ENCODE measurements at regions not wholly inside any gene's neighbourhood (a gene's known extent, or its start where the extent isn't known, plus 50 kb on each side); places are given as distances from the start of the nearest gene placed in this dataset.

- H3K4me1 ChIP-seq (ENCODE audit: control insufficient read depth, insufficient read depth, low read length, poor library complexity, severe bottlenecking), result no peaks in the 10 kb centered on the region
- 83 to 92% methylated on average over 1 of the region's 2 CpGs for WGBS, 2 experiments (ENCODE audit: insufficient coverage in 2 of 2)
- H3K27ac ChIP-seq (ENCODE audit: low read depth, low read length, severe bottlenecking), result no peak overlapping the region
Observed at GRCh38 chr6:5946701-5947100, 60.0 kb downstream of the NRN1 start.

GRCh38 chr6:5946181-5946580 is 60.5 kb downstream of the NRN1 start:
- H3K4me3 ChIP-seq (ENCODE audit: extremely low read depth, insufficient read depth, low read length, poor library complexity, severe bottlenecking), result no peak overlapping the region
- no peaks in the 10 kb centered on the region for H3K36me3 ChIP-seq (ENCODE audit: control insufficient read depth, insufficient read depth, low read length)
- H3K4me1 ChIP-seq (ENCODE audit: control insufficient read depth, insufficient read depth, low read length, poor library complexity, severe bottlenecking), result no peaks in the 10 kb centered on the region
- H3K27ac ChIP-seq (ENCODE audit: low read depth, low read length, severe bottlenecking), result no peak overlapping the region
- H3K9me3 ChIP-seq (ENCODE audit: control insufficient read depth, low read length), result peaks cover 4% of the 10 kb centered on the region
- WGBS, 2 experiments (ENCODE audit: insufficient coverage in 2 of 2), result 80 to 100% methylated on average over 2 to 4 of the region's 4 CpGs

More at GRCh38 chr6:5946701-5947100, 60.0 kb downstream of the NRN1 start:
- no peak overlapping the region for H3K4me3 ChIP-seq (ENCODE audit: extremely low read depth, insufficient read depth, low read length, poor library complexity, severe bottlenecking)
- no peaks in the 10 kb centered on the region for H3K36me3 ChIP-seq (ENCODE audit: control insufficient read depth, insufficient read depth, low read length)
- H3K9me3 ChIP-seq (ENCODE audit: control insufficient read depth, low read length), result peaks cover 4% of the 10 kb centered on the region

DNA sequence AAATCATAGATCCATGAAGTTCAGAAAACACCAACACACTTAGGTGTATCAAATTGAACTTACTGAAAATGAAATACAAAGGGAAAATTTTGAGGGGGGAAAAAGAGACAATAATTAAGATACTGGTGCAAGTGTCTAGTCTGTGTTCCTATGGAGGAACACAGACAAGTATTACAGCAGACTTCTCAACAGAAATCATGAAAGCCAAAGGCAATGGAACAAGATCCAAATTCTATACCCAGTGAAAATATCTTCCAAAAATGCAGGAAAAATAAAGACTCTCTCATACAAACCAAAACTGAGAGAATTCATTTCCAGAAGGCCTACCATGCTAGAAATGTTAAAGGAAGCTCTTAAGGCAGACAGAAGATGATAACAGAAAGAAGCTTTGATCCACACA is 63.1 kb downstream of the NRN1 start:
- H3K27ac ChIP-seq (ENCODE audit: low read depth, low read length, severe bottlenecking), result no peak overlapping the region
- peaks cover 4% of the 10 kb centered on the region for H3K9me3 ChIP-seq (ENCODE audit: control insufficient read depth, low read length)
- H3K4me3 ChIP-seq (ENCODE audit: extremely low read depth, insufficient read depth, low read length, poor library complexity, severe bottlenecking), result no peak overlapping the region
- no peaks in the 10 kb centered on the region for H3K36me3 ChIP-seq (ENCODE audit: control insufficient read depth, insufficient read depth, low read length)
- H3K4me1 ChIP-seq (ENCODE audit: control insufficient read depth, insufficient read depth, low read length, poor library complexity, severe bottlenecking), result no peaks in the 10 kb centered on the region

GRCh38 chr6:5942591-5942990 is 64.1 kb downstream of the NRN1 start:
- H3K4me1 ChIP-seq (ENCODE audit: control insufficient read depth, insufficient read depth, low read length, poor library complexity, severe bottlenecking), result no peaks in the 10 kb centered on the region
- H3K36me3 ChIP-seq (ENCODE audit: control insufficient read depth, insufficient read depth, low read length), result no peaks in the 10 kb centered on the region
- 100% methylated on average over 1 of the region's 1 CpG; no CpG with 5 or more reads in 1 of the 2 experiments for WGBS, 2 experiments (ENCODE audit: insufficient coverage in 2 of 2)
- H3K4me3 ChIP-seq (ENCODE audit: extremely low read depth, insufficient read depth, low read length, poor library complexity, severe bottlenecking), result no peak overlapping the region
- peaks cover 4% of the 10 kb centered on the region for H3K9me3 ChIP-seq (ENCODE audit: control insufficient read depth, low read length)
- no peak overlapping the region for H3K27ac ChIP-seq (ENCODE audit: low read depth, low read length, severe bottlenecking)

DNA sequence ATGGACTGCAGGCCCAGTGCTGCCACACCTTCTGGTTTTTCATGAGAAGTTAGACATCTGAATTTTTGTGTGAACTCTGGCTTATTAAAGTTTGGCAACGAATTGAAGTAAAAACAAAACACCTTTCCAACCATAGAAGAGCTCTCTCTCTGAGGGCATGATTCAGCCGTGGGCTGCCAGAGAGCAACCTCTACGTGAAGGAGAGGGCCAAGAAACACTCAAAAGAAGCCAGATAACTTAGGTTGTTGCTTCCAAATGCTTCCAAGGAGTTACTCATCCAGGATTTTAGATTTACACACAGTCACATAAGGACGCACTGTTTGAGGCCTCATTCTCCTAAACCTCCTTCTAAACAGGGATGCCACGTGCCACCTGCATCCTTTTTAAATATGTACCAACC is 65.5 kb downstream of the NRN1 start:
- Histone ChIP-seq H3K4me3 (ENCODE audit: extremely low read depth, insufficient read depth, low read length, poor library complexity, severe bottlenecking) (no peak overlapping the region), H3K36me3 (ENCODE audit: control insufficient read depth, insufficient read depth, low read length) (no peaks in the 10 kb centered on the region), H3K4me1 (ENCODE audit: control insufficient read depth, insufficient read depth, low read length, poor library complexity, severe bottlenecking) (no peaks in the 10 kb centered on the region), H3K9me3 (ENCODE audit: control insufficient read depth, low read length) (peaks cover 4% of the 10 kb centered on the region), H3K27ac (ENCODE audit: low read depth, low read length, severe bottlenecking) (no peak overlapping the region)
- WGBS, 2 experiments (ENCODE audit: insufficient coverage in 2 of 2), result 85 to 89% methylated on average over 2 to 3 of the region's 5 CpGs

DNA sequence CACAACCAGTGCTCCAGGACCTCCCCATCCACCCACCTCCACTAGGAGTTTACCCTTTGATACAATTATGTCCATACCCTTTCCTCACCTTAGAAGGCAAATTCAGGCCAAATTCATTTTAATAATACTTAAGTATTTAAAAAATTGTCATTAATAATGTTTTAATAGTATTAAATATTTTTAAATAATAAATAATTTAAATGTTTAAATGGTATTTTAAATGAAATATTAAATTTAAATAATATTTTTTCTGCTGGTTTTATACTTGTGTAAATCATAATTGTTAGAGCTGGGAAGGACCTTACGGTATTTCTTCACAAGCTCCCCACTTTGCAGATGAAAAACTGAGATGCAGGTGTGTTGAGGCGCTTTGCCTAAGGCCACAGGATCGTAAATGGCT is 67.8 kb downstream of the NRN1 start:
- H3K4me3 ChIP-seq (ENCODE audit: extremely low read depth, insufficient read depth, low read length, poor library complexity, severe bottlenecking), result no peak overlapping the region
- H3K27ac ChIP-seq (ENCODE audit: low read depth, low read length, severe bottlenecking), result no peak overlapping the region
- 88 to 100% methylated on average over 3 of the region's 3 CpGs for WGBS, 2 experiments (ENCODE audit: insufficient coverage in 2 of 2)
- no peaks in the 10 kb centered on the region for H3K36me3 ChIP-seq (ENCODE audit: control insufficient read depth, insufficient read depth, low read length)
- peaks cover 4% of the 10 kb centered on the region for H3K9me3 ChIP-seq (ENCODE audit: control insufficient read depth, low read length)
- no peaks in the 10 kb centered on the region for H3K4me1 ChIP-seq (ENCODE audit: control insufficient read depth, insufficient read depth, low read length, poor library complexity, severe bottlenecking)

DNA sequence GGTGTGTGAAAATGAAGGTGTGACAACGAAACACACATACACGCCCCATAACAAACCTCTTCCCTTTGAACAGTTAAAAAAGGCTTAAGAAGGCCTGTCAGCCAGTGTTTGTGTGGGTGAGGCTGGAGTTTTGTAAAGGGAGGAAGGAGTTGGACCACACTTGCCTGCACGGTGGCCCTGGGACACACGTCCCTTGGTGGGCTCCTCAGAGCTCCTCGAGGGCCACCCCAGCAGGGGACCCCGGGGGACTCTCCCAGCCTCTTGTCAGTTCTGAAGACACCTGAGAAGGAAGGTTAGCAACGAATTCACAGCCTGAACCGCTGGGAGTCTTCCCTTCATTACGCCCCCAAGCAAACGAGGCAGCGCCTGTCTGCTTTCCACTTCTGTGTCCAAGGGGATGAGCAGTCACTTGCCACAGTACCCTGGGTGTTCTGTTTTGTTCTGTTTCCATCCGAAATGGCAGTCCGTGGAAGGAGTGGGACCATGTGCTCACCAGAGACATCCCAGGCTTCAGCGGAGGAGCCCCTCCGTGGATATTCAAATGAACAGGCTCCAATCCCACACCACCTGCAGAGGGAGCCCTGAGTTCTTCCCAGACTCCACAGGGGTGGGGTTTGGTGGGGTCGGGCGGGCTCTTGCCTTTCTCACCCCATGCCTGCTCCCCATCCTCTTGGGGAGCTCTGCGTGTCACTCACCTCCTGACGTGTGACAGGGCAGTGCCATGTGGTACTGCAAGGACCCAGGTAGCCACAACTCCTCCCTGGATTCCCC is 68.6 kb downstream of the NRN1 start:
- no peak overlapping the region for H3K4me3 ChIP-seq (ENCODE audit: extremely low read depth, insufficient read depth, low read length, poor library complexity, severe bottlenecking)
- 89 to 91% methylated on average over 12 to 15 of the region's 19 CpGs for WGBS, 2 experiments (ENCODE audit: insufficient coverage in 2 of 2)
- H3K4me1 ChIP-seq (ENCODE audit: control insufficient read depth, insufficient read depth, low read length, poor library complexity, severe bottlenecking), result no peaks in the 10 kb centered on the region
- no peaks in the 10 kb centered on the region for H3K36me3 ChIP-seq (ENCODE audit: control insufficient read depth, insufficient read depth, low read length)
- no peak overlapping the region for H3K27ac ChIP-seq (ENCODE audit: low read depth, low read length, severe bottlenecking)
- no peaks in the 10 kb centered on the region for H3K9me3 ChIP-seq (ENCODE audit: control insufficient read depth, low read length)

DNA sequence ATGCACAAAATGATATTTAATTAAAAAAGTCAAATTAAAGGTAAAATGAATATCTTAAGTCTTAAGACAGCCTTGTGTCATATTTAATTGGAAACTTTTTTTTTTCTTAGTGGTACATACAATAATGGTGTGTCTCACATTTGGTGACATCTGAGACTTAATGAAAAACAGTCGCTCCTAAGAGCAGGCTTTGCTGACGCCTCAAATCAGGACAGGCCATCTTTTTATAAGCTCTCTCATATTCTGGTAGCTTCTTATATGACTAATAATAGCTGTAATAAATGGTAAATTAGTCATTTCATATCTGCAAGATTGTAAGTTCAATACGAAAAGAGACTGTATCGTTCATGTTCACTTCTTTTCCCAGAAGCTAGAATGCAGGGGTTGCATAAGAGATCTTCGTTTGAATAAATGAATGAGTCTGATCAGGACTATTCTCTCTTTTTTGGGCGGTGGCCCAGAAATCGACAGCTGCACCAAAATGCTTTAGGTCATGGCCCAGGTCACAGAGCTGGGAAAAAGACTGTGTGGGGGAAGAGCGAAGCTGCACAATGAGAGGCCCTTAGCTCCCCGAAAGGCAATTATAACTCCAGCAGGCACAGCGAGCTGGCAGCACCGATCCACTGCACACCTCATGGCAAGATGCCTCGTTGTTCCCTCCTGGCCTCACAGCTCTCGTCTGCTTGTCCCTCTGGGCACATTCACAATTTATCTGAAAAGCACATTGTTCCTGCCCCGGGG is 69.4 kb downstream of the NRN1 start:
- no peaks in the 10 kb centered on the region for H3K36me3 ChIP-seq (ENCODE audit: control insufficient read depth, insufficient read depth, low read length)
- no peaks in the 10 kb centered on the region for H3K4me1 ChIP-seq (ENCODE audit: control insufficient read depth, insufficient read depth, low read length, poor library complexity, severe bottlenecking)
- no peaks in the 10 kb centered on the region for H3K9me3 ChIP-seq (ENCODE audit: control insufficient read depth, low read length)
- no peak overlapping the region for H3K27ac ChIP-seq (ENCODE audit: low read depth, low read length, severe bottlenecking)
- no peak overlapping the region for H3K4me3 ChIP-seq (ENCODE audit: extremely low read depth, insufficient read depth, low read length, poor library complexity, severe bottlenecking)
- WGBS, 2 experiments (ENCODE audit: insufficient coverage in 2 of 2), result 89 to 95% methylated on average over 10 to 13 of the region's 14 CpGs

DNA sequence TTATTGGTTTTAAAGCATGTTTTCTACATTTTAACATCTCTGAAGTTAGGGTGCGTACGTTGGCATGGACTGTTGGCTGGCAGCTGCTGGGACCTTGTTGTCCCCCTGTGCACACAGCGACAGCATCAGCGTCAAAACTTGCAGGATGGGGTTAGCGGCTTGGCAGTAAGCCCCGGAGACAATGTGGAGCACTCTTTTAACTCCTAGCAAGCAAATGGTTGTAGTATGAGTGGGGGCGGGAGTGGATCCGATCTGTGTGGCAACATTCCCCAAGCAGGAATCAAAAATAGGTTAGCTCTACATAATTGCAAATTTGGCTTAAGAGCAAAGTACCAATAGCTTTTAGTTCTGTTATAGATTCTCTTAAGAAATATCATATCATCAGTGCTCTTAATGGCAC is 70.1 kb downstream of the NRN1 start:
- Histone ChIP-seq H3K9me3 (ENCODE audit: control insufficient read depth, low read length) (no peaks in the 10 kb centered on the region), H3K36me3 (ENCODE audit: control insufficient read depth, insufficient read depth, low read length) (no peaks in the 10 kb centered on the region), H3K4me1 (ENCODE audit: control insufficient read depth, insufficient read depth, low read length, poor library complexity, severe bottlenecking) (no peaks in the 10 kb centered on the region), H3K27ac (ENCODE audit: low read depth, low read length, severe bottlenecking) (no peak overlapping the region), H3K4me3 (ENCODE audit: extremely low read depth, insufficient read depth, low read length, poor library complexity, severe bottlenecking) (no peak overlapping the region)
- WGBS, 2 experiments (ENCODE audit: insufficient coverage in 2 of 2), result 98 to 100% methylated on average over 6 of the region's 8 CpGs

- Histone ChIP-seq H3K36me3 (ENCODE audit: control insufficient read depth, insufficient read depth, low read length) (no peaks in the 10 kb centered on the region), H3K4me3 (ENCODE audit: extremely low read depth, insufficient read depth, low read length, poor library complexity, severe bottlenecking) (no peak overlapping the region), H3K4me1 (ENCODE audit: control insufficient read depth, insufficient read depth, low read length, poor library complexity, severe bottlenecking) (no peaks in the 10 kb centered on the region), H3K9me3 (ENCODE audit: control insufficient read depth, low read length) (no peaks in the 10 kb centered on the region), H3K27ac (ENCODE audit: low read depth, low read length, severe bottlenecking) (no peak overlapping the region)
- WGBS, 2 experiments (ENCODE audit: insufficient coverage in 2 of 2), result 33 to 100% methylated on average over 1 to 2 of the region's 2 CpGs
Observed at GRCh38 chr6:5936140-5936539, 70.6 kb downstream of the NRN1 start.

DNA sequence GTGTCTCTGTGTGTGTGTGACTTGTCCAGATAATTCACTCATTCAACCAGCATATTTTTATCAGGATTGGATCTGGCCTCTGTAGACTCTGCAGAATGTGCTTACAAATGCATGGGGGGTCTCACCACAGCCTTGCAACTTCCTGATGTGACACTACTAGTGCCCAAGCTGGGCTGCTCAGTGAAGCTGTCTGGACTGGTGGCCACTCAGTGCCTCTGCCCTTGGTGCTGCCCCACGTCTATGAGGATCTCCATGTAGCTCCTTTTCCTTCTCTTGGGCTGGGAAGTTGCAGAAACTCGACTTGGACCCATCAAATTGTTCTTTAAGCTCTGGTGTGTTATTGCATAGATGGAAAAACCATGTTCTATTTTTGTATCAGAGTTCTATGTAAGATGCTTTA is 75.8 kb downstream of the NRN1 start:
- Histone ChIP-seq H3K9me3 (ENCODE audit: control insufficient read depth, low read length) (no peaks in the 10 kb centered on the region), H3K36me3 (ENCODE audit: control insufficient read depth, insufficient read depth, low read length) (no peaks in the 10 kb centered on the region), H3K4me1 (ENCODE audit: control insufficient read depth, insufficient read depth, low read length, poor library complexity, severe bottlenecking) (no peaks in the 10 kb centered on the region), H3K4me3 (ENCODE audit: extremely low read depth, insufficient read depth, low read length, poor library complexity, severe bottlenecking) (no peak overlapping the region), H3K27ac (ENCODE audit: low read depth, low read length, severe bottlenecking) (no peak overlapping the region)
- WGBS, 2 experiments (ENCODE audit: insufficient coverage in 2 of 2), result 50% methylated on average over 1 of the region's 2 CpGs; no CpG with 5 or more reads in 1 of the 2 experiments

Data from mesodermal cell (in vitro differentiated cells).